HG02798 (cell line): ENCODE measurements at regions not wholly inside any gene's neighbourhood (a gene's known extent, or its start where the extent isn't known, plus 50 kb on each side); places are given as distances from the start of the nearest gene placed in this dataset.

ENCODE experiments used
- ATAC-seq: cut with Tn5 transposase; IDR thresholded peaks from one replicate; pipeline ENCODE4 v1.9.1; 2021; ENCODE audit warnings: mild to moderate bottlenecking; ENCODE audit not compliant: unreplicated experiment, poor library complexity

GRCh38 chr2:72006188-72006736 is 141.4 kb downstream of the CYP26B1 start:
- no peak for ATAC-seq

GRCh38 chr2:72004976-72005375 is 142.7 kb downstream of the CYP26B1 start:
- no peak for ATAC-seq

- no peak for ATAC-seq
Observed at GRCh38 chr2:72004201-72004915, 143.3 kb downstream of the CYP26B1 start.

- ATAC-seq: no peak
Observed at GRCh38 chr2:72003796-72004195, 143.9 kb downstream of the CYP26B1 start.

- no peak for ATAC-seq
Observed at GRCh38 chr2:72003124-72003523, 144.5 kb downstream of the CYP26B1 start.

GRCh38 chr2:72001937-72002690 is 145.5 kb downstream of the CYP26B1 start:
- no peak for ATAC-seq

GRCh38 chr2:72000110-72000509 is 147.6 kb downstream of the CYP26B1 start:
- no peak for ATAC-seq

GRCh38 chr2:71999580-71999979 is 148.1 kb downstream of the CYP26B1 start:
- ATAC-seq: no peak

GRCh38 chr2:71997843-71998242 is 149.8 kb downstream of the CYP26B1 start:
- ATAC-seq: no peak

GRCh38 chr2:71995067-71995665 is 152.5 kb downstream of the CYP26B1 start:
- no peak for ATAC-seq

- no peak for ATAC-seq
Observed at GRCh38 chr2:71992036-71992435, 155.6 kb downstream of the CYP26B1 start.

GRCh38 chr2:71991397-71991796 is 156.3 kb downstream of the CYP26B1 start:
- ATAC-seq: no peak

- ATAC-seq: no peak
Observed at GRCh38 chr2:71990826-71991225, 156.8 kb downstream of the CYP26B1 start.

GRCh38 chr2:71990122-71990521 is 157.5 kb downstream of the CYP26B1 start:
- no peak for ATAC-seq

GRCh38 chr2:71989671-71990070 is 158.0 kb downstream of the CYP26B1 start:
- ATAC-seq: no peak

- ATAC-seq: no peak
Observed at GRCh38 chr2:71988170-71988569, 159.5 kb downstream of the CYP26B1 start.

- ATAC-seq: no peak
Observed at GRCh38 chr2:71976685-71977084, 171.0 kb downstream of the CYP26B1 start.

GRCh38 chr2:71974846-71975245 is 172.8 kb downstream of the CYP26B1 start:
- ATAC-seq: no peak

- no peak for ATAC-seq
Observed at GRCh38 chr2:71971493-71971892, 176.2 kb downstream of the CYP26B1 start.

GRCh38 chr2:71965530-71965929 is 182.1 kb downstream of the CYP26B1 start:
- no peak for ATAC-seq
